ENCODE measurements at regions not wholly inside any gene's neighbourhood (a gene's known extent, or its start where the extent isn't known, plus 50 kb on each side); places are given as distances from the start of the nearest gene placed in this dataset.

GRCh38 chr22:47608421-47608820 is 846.0 kb downstream of the TBC1D22A start:
- ATAC-seq (no peak), DNase-seq (no peak)
- TF ChIP-seq EZH2phosphoT487 (IDR thresholded peaks at IDR 0.05; ENCODE audit: borderline replicate concordance, low read length): no peak
- TF ChIP-seq EZH2 (IDR thresholded peaks at IDR 0.05; ENCODE audit: low read length, unreplicated experiment): no peak
- TF ChIP-seq CTCF (conservative IDR thresholded peaks at IDR 0.05; ENCODE audit: low read depth, low read length): no peak
- no TSS peak for BruUV-seq (replicated peaks)
- Histone ChIP-seq H3K4me3 (ENCODE audit: low read length) (no peak overlapping the region), H3K79me2 (ENCODE audit: low read length) (no peaks in the 10 kb centered on the region), H3K27ac (ENCODE audit: low read length) (no peak overlapping the region), H3K27me3 (ENCODE audit: low read length) (peaks cover 24% of the 10 kb centered on the region), H3K36me3 (ENCODE audit: low read depth, low read length) (no peaks in the 10 kb centered on the region), H3F3A (ENCODE audit: low read length, unreplicated experiment) (no peaks in the 10 kb centered on the region), H2AFZ (ENCODE audit: low read length) (no peak overlapping the region), H3K4me1 (ENCODE audit: insufficient read depth, low read length) (no peaks in the 10 kb centered on the region), H3K9ac (ENCODE audit: low read length) (no peak overlapping the region), H4K20me1 (ENCODE audit: low read length) (no peaks in the 10 kb centered on the region), H3K9me3 (ENCODE audit: low read length) (no peaks in the 10 kb centered on the region), H3K9me2 (replicated peaks; ENCODE audit: low read length) (no peaks in the 10 kb centered on the region), H3K4me2 (ENCODE audit: low read length) (no peak overlapping the region)
- ChIA-PET CTCF (no interaction called here), POLR2A (ENCODE audit: unreplicated experiment) (no interaction called here)
- intact Hi-C loops (cut with micrococcal nuclease): no loop called here

GRCh38 chr22:47607486-47607885 is 845.0 kb downstream of the TBC1D22A start:
- H3K9me3 ChIP-seq (ENCODE audit: low read length): no peaks in the 10 kb centered on the region
- no TSS peak for BruUV-seq (replicated peaks)
- CTCF ChIA-PET: no interaction called here
- H3K36me3 ChIP-seq (ENCODE audit: low read depth, low read length): no peaks in the 10 kb centered on the region
- H3K4me2 ChIP-seq (ENCODE audit: low read length): no peak overlapping the region
- TF ChIP-seq CTCF (conservative IDR thresholded peaks at IDR 0.05; ENCODE audit: low read depth, low read length) (no peak), EZH2 (IDR thresholded peaks at IDR 0.05; ENCODE audit: low read length, unreplicated experiment) (no peak), EZH2phosphoT487 (IDR thresholded peaks at IDR 0.05; ENCODE audit: borderline replicate concordance, low read length) (no peak)
- H3K9me2 ChIP-seq (replicated peaks; ENCODE audit: low read length): no peaks in the 10 kb centered on the region
- peaks cover 24% of the 10 kb centered on the region for H3K27me3 ChIP-seq (ENCODE audit: low read length)
- intact Hi-C loops (cut with micrococcal nuclease): no loop called here
- no peaks in the 10 kb centered on the region for H3K4me1 ChIP-seq (ENCODE audit: insufficient read depth, low read length)
- no peak overlapping the region for H3K4me3 ChIP-seq (ENCODE audit: low read length)
- no peaks in the 10 kb centered on the region for H4K20me1 ChIP-seq (ENCODE audit: low read length)
- POLR2A ChIA-PET (ENCODE audit: unreplicated experiment): no interaction called here
- H2AFZ ChIP-seq (ENCODE audit: low read length): no peak overlapping the region
- H3K27ac ChIP-seq (ENCODE audit: low read length): no peak overlapping the region
- no peak overlapping the region for H3K9ac ChIP-seq (ENCODE audit: low read length)
- H3K79me2 ChIP-seq (ENCODE audit: low read length): no peaks in the 10 kb centered on the region
- ATAC-seq: no peak
- H3F3A ChIP-seq (ENCODE audit: low read length, unreplicated experiment): no peaks in the 10 kb centered on the region
- DNase-seq: no peak

- H3K27me3 ChIP-seq (ENCODE audit: low read length): peaks cover 29% of the 10 kb centered on the region
- ATAC-seq: no peak
- CTCF ChIA-PET: interaction anchor here (0.7 kb wide), 1 partner anchor 24 kb away, joined by 5 read pairs; no protein-coding TSS in a partner anchor
These were observed 844.0 kb downstream of the TBC1D22A start for GRCh38 chr22:47606426-47606825.

More at GRCh38 chr22:47606426-47606825, 844.0 kb downstream of the TBC1D22A start:
- POLR2A ChIA-PET (ENCODE audit: unreplicated experiment): no interaction called here
- H3K4me2 ChIP-seq (ENCODE audit: low read length): no peak overlapping the region
- no peaks in the 10 kb centered on the region for H3K79me2 ChIP-seq (ENCODE audit: low read length)
- intact Hi-C loops (cut with micrococcal nuclease): no loop called here
- no peaks in the 10 kb centered on the region for H3K9me2 ChIP-seq (replicated peaks; ENCODE audit: low read length)
- BruUV-seq (replicated peaks): no TSS peak
- no peak overlapping the region for H2AFZ ChIP-seq (ENCODE audit: low read length)
- no peaks in the 10 kb centered on the region for H3K4me1 ChIP-seq (ENCODE audit: insufficient read depth, low read length)
- TF ChIP-seq EZH2 (IDR thresholded peaks at IDR 0.05; ENCODE audit: low read length, unreplicated experiment) (no peak), CTCF (conservative IDR thresholded peaks at IDR 0.05; ENCODE audit: low read depth, low read length) (no peak), EZH2phosphoT487 (IDR thresholded peaks at IDR 0.05; ENCODE audit: borderline replicate concordance, low read length) (no peak)
- no peaks in the 10 kb centered on the region for H4K20me1 ChIP-seq (ENCODE audit: low read length)
- H3K9me3 ChIP-seq (ENCODE audit: low read length): no peaks in the 10 kb centered on the region
- no peak overlapping the region for H3K9ac ChIP-seq (ENCODE audit: low read length)
- H3K4me3 ChIP-seq (ENCODE audit: low read length): no peak overlapping the region
- no peaks in the 10 kb centered on the region for H3K36me3 ChIP-seq (ENCODE audit: low read depth, low read length)
- no peak for DNase-seq
- no peaks in the 10 kb centered on the region for H3F3A ChIP-seq (ENCODE audit: low read length, unreplicated experiment)
- no peak overlapping the region for H3K27ac ChIP-seq (ENCODE audit: low read length)

Measured in PC-3 (cell line).